OCI-LY1 (cell line): ENCODE measurements at regions not wholly inside any gene's neighbourhood (a gene's known extent, or its start where the extent isn't known, plus 50 kb on each side); places are given as distances from the start of the nearest gene placed in this dataset.

Experiments used
- H2AFZ ChIP-seq: fragments of 200-600 bp; sonication (generic), shearing (Covaris generic); 2 replicates; pipeline ENCODE4 v1.6.0; 2014; ENCODE audit warnings: antibody characterized with exemption, mild to moderate bottlenecking, low read length
- H3F3A ChIP-seq: fragments of 200-600 bp; sonication (generic), shearing (Covaris generic); 2 replicates; pipeline ENCODE4 v1.6.0; 2014; ENCODE audit warnings: mild to moderate bottlenecking, antibody characterized with exemption, low read length, moderate library complexity; ENCODE audit not compliant: insufficient read depth
- H3K27ac ChIP-seq: fragments of 200-600 bp; sonication (generic); 2 replicates; pipeline ENCODE4 v1.5.1; 2014; ENCODE audit warnings: low read length, mixed run types, mild to moderate bottlenecking, low read depth; ENCODE audit not compliant: poor library complexity, severe bottlenecking
- H3K27me3 ChIP-seq: fragments of 200-600 bp; sonication (generic); 2 replicates; pipeline ENCODE4 v1.6.0; 2014; ENCODE audit warnings: antibody characterized with exemption, mild to moderate bottlenecking, low read length, moderate library complexity; ENCODE audit not compliant: insufficient read depth
- H3K36me3 ChIP-seq: fragments of 200-600 bp; sonication (generic); 2 replicates; pipeline ENCODE4 v1.6.1; 2014; ENCODE audit warnings: mild to moderate bottlenecking, antibody characterized with exemption, low read length, moderate library complexity, mixed read lengths; ENCODE audit not compliant: insufficient read depth
- H3K4me1 ChIP-seq: fragments of 200-600 bp; sonication (generic); 2 replicates; pipeline ENCODE4 v1.5.1; 2014; ENCODE audit warnings: mild to moderate bottlenecking, low read length, moderate library complexity; ENCODE audit not compliant: insufficient read depth, severe bottlenecking
- H3K4me2 ChIP-seq: fragments of 200-600 bp; sonication (generic), shearing (Covaris generic); 2 replicates; pipeline ENCODE4 v1.6.1; 2014; ENCODE audit warnings: low read length
- H3K4me3 ChIP-seq: fragments of 200-600 bp; sonication (generic); 2 replicates; pipeline ENCODE4 v1.5.1; 2014; ENCODE audit warnings: low read length, low read depth, mild to moderate bottlenecking, mixed read lengths; ENCODE audit not compliant: poor library complexity, severe bottlenecking
- H3K79me2 ChIP-seq: fragments of 200-600 bp; shearing (Covaris generic); 2 replicates; pipeline ENCODE4 v1.6.1; 2016; ENCODE audit warnings: mixed run types, low read length, mixed read lengths; ENCODE audit not compliant: insufficient read depth
- H3K9ac ChIP-seq: fragments of 200-600 bp; sonication (generic), shearing (Covaris generic); 2 replicates; pipeline ENCODE4 v1.6.1; 2014; ENCODE audit warnings: mild to moderate bottlenecking, low read length, mixed read lengths
- H3K9me2 ChIP-seq: fragments of 200-600 bp; sonication (generic), shearing (Covaris generic); 2 replicates; pipeline ENCODE4 v1.6.1; 2014; ENCODE audit warnings: low read depth, mild to moderate bottlenecking, low read length, mixed read lengths
- H3K9me3 ChIP-seq: fragments of 200-600 bp; shearing (Covaris generic); 2 replicates; pipeline ENCODE4 v1.6.1; 2014; ENCODE audit warnings: low read length, mixed read lengths
- H4K20me1 ChIP-seq: fragments of 200-600 bp; sonication (generic), shearing (Covaris generic); 2 replicates; pipeline ENCODE4 v1.6.0; 2016; ENCODE audit warnings: mild to moderate bottlenecking, low read length; ENCODE audit not compliant: insufficient read depth
- CTCF ChIP-seq: fragments of 200-600 bp; sonication (generic), shearing (Covaris generic); IDR thresholded peaks from 2 replicates; pipeline ENCODE4 v1.5.1; 2017; ENCODE audit warnings: mild to moderate bottlenecking, antibody characterized with exemption, low read length, moderate library complexity, mixed read lengths
- EZH2 ChIP-seq: fragments of 200-600 bp; sonication (generic), shearing (Covaris generic); IDR thresholded peaks from 2 replicates; pipeline ENCODE4 v1.8.0; 2017; ENCODE audit warnings: borderline replicate concordance, mixed run types, mild to moderate bottlenecking, antibody characterized with exemption, low read length, moderate library complexity, mixed read lengths

- Histone ChIP-seq H3F3A (no peaks in the 10 kb centered on the region), H3K4me2 (no peak overlapping the region), H3K79me2 (no peaks in the 10 kb centered on the region), H3K9me2 (no peaks in the 10 kb centered on the region), H4K20me1 (no peaks in the 10 kb centered on the region), H3K9me3 (no peaks in the 10 kb centered on the region), H3K27ac (no peak overlapping the region), H3K36me3 (no peaks in the 10 kb centered on the region), H2AFZ (no peak overlapping the region), H3K4me3 (no peak overlapping the region), H3K4me1 (no peaks in the 10 kb centered on the region), H3K9ac (no peak overlapping the region), H3K27me3 (no peaks in the 10 kb centered on the region)
- TF ChIP-seq EZH2 (no peak), CTCF (no peak)
Measured at GRCh38 chr4:18675586-18676525, 654.3 kb upstream of the LCORL start.

GRCh38 chr4:18670034-18670433 is 648.5 kb upstream of the LCORL start:
- no peaks in the 10 kb centered on the region for H3K9me2 ChIP-seq
- H3K9ac ChIP-seq: no peak overlapping the region
- H3K4me3 ChIP-seq: no peak overlapping the region
- no peaks in the 10 kb centered on the region for H3K4me1 ChIP-seq
- H3K36me3 ChIP-seq: no peaks in the 10 kb centered on the region
- no peak for TF ChIP-seq EZH2
- no peak for TF ChIP-seq CTCF
- no peak overlapping the region for H2AFZ ChIP-seq
- no peaks in the 10 kb centered on the region for H3K27me3 ChIP-seq
- H3K9me3 ChIP-seq: no peaks in the 10 kb centered on the region
- no peak overlapping the region for H3K27ac ChIP-seq
- H3K79me2 ChIP-seq: no peaks in the 10 kb centered on the region
- no peaks in the 10 kb centered on the region for H3F3A ChIP-seq
- H4K20me1 ChIP-seq: no peaks in the 10 kb centered on the region
- no peak overlapping the region for H3K4me2 ChIP-seq

- Histone ChIP-seq H3K9me3 (no peaks in the 10 kb centered on the region), H3K9ac (no peak overlapping the region), H3K79me2 (no peaks in the 10 kb centered on the region), H3K27me3 (no peaks in the 10 kb centered on the region), H3K4me1 (no peaks in the 10 kb centered on the region), H3K9me2 (no peaks in the 10 kb centered on the region), H2AFZ (no peak overlapping the region), H3K36me3 (no peaks in the 10 kb centered on the region), H3K4me2 (no peak overlapping the region), H3K4me3 (no peak overlapping the region), H3F3A (no peaks in the 10 kb centered on the region), H3K27ac (no peak overlapping the region), H4K20me1 (no peaks in the 10 kb centered on the region)
- TF ChIP-seq CTCF: no peak
- no peak for TF ChIP-seq EZH2
Measured at GRCh38 chr4:18669390-18669789, 647.8 kb upstream of the LCORL start.
